ENCODE measurements at regions not wholly inside any gene's neighbourhood (a gene's known extent, or its start where the extent isn't known, plus 50 kb on each side); places are given as distances from the start of the nearest gene placed in this dataset.

DNA sequence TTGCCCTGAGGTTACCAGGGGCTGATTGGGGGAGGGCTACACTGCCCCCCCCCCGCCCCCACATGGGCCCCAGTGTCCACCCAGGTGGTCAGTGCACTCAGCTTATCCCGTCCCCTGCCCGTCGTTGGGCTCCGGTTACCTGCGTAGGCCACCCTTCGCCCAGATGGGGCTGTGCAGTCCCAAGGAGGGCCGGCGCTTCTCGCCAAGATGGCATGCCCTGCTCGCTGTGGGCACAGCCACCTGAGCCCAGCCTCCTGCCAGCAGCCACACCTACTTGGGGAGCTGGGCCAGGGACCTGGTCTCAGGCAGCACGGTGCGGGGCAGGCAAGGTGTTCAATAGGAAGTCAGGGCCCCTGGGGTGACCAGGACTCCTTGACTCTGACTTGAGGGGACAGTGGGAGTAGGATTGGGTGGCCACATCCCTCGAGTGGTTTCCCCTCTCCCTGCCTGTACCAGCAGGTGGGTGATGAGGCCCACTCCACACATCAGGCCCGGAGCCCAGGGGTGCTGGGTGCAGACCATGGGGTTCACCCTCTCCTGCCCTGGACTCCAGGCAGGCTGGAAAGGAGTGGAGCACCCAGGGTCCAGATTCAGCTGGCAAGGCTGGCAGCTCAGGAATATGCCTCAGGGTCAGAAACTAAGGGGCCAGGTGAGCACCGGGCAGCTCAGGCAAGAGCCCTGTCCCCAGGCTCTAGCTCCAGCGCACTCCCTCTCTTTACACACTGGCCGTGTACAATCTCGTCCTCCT is 170.3 kb downstream of the GLI2 start:
- H3F3A ChIP-seq (ENCODE audit: low read depth), result no peaks in the 10 kb centered on the region
- no peak overlapping the region for H3K4me2 ChIP-seq (ENCODE audit: low read depth, low read length, poor library complexity, severe bottlenecking)
- H4K20me1 ChIP-seq (ENCODE audit: insufficient read depth, low read length, poor library complexity, severe bottlenecking), result no peaks in the 10 kb centered on the region
- H3K9ac ChIP-seq (ENCODE audit: low read depth, low read length, poor library complexity, severe bottlenecking), result no peak overlapping the region
- no peak overlapping the region for H3K4me3 ChIP-seq (ENCODE audit: low read length, poor library complexity, severe bottlenecking)
- no peaks in the 10 kb centered on the region for H3K9me2 ChIP-seq (replicated peaks; ENCODE audit: low read depth, low read length)
- no peak for TF ChIP-seq EZH2phosphoT487 (IDR thresholded peaks at IDR 0.05; ENCODE audit: borderline replicate concordance)
- TF ChIP-seq, protein P1, sequence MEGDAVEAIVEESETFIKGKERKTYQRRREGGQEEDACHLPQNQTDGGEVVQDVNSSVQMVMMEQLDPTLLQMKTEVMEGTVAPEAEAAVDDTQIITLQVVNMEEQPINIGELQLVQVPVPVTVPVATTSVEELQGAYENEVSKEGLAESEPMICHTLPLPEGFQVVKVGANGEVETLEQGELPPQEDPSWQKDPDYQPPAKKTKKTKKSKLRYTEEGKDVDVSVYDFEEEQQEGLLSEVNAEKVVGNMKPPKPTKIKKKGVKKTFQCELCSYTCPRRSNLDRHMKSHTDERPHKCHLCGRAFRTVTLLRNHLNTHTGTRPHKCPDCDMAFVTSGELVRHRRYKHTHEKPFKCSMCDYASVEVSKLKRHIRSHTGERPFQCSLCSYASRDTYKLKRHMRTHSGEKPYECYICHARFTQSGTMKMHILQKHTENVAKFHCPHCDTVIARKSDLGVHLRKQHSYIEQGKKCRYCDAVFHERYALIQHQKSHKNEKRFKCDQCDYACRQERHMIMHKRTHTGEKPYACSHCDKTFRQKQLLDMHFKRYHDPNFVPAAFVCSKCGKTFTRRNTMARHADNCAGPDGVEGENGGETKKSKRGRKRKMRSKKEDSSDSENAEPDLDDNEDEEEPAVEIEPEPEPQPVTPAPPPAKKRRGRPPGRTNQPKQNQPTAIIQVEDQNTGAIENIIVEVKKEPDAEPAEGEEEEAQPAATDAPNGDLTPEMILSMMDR (conservative IDR thresholded peaks at IDR 0.05; ENCODE audit: low read length), result no peak
- no peaks in the 10 kb centered on the region for H3K27me3 ChIP-seq (ENCODE audit: insufficient read depth, low read length, poor library complexity, severe bottlenecking)
- no peaks in the 10 kb centered on the region for H3K9me3 ChIP-seq (ENCODE audit: insufficient read depth, low read depth, low read length)
- no peaks in the 10 kb centered on the region for H3K79me2 ChIP-seq (ENCODE audit: insufficient read depth, low read length)
- no peak overlapping the region for H2AFZ ChIP-seq (ENCODE audit: low read length)
- H3K36me3 ChIP-seq (ENCODE audit: insufficient read depth, low read length), result no peaks in the 10 kb centered on the region
- peaks cover 3% of the 10 kb centered on the region for H3K4me1 ChIP-seq (ENCODE audit: insufficient read depth, low read length, poor library complexity, severe bottlenecking)

DNA sequence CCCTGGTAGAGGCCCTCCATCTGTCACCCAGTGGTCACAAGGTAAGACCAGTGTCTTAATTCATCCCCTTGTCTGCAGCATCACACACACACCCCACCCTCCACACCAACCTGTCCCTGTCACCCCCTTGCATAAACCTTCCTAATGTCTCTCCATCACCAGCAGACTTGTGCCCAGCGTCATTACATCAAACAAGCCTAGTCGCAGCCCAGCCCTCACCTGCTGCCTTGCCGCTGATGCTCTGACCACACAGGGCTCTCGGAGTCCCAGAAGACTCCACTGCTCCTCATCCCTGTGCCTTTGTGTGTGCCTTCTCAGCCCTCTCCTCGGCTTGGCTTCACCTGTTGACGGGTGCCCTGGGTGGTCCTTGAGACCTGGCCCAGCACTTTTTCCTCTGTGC is 171.2 kb downstream of the GLI2 start:
- no peaks in the 10 kb centered on the region for H3K9me3 ChIP-seq (ENCODE audit: insufficient read depth, low read depth, low read length)
- no peak overlapping the region for H3K4me3 ChIP-seq (ENCODE audit: low read length, poor library complexity, severe bottlenecking)
- H4K20me1 ChIP-seq (ENCODE audit: insufficient read depth, low read length, poor library complexity, severe bottlenecking), result no peaks in the 10 kb centered on the region
- H3K4me2 ChIP-seq (ENCODE audit: low read depth, low read length, poor library complexity, severe bottlenecking), result no peak overlapping the region
- H3K79me2 ChIP-seq (ENCODE audit: insufficient read depth, low read length), result no peaks in the 10 kb centered on the region
- H3K4me1 ChIP-seq (ENCODE audit: insufficient read depth, low read length, poor library complexity, severe bottlenecking), result peaks cover 3% of the 10 kb centered on the region
- H3F3A ChIP-seq (ENCODE audit: low read depth), result no peaks in the 10 kb centered on the region
- no peaks in the 10 kb centered on the region for H3K9me2 ChIP-seq (replicated peaks; ENCODE audit: low read depth, low read length)
- H3K27me3 ChIP-seq (ENCODE audit: insufficient read depth, low read length, poor library complexity, severe bottlenecking), result no peaks in the 10 kb centered on the region
- no peak for TF ChIP-seq EZH2phosphoT487 (IDR thresholded peaks at IDR 0.05; ENCODE audit: borderline replicate concordance)
- TF ChIP-seq, protein P1 (conservative IDR thresholded peaks at IDR 0.05; ENCODE audit: low read length), result no peak
- H2AFZ ChIP-seq (ENCODE audit: low read length), result no peak overlapping the region
- no peaks in the 10 kb centered on the region for H3K36me3 ChIP-seq (ENCODE audit: insufficient read depth, low read length)
- H3K9ac ChIP-seq (ENCODE audit: low read depth, low read length, poor library complexity, severe bottlenecking), result no peak overlapping the region

GRCh38 chr2:120907822-120908221 is 172.2 kb downstream of the GLI2 start:
- H3K9ac ChIP-seq (ENCODE audit: low read depth, low read length, poor library complexity, severe bottlenecking), result no peak overlapping the region
- no peak overlapping the region for H3K4me3 ChIP-seq (ENCODE audit: low read length, poor library complexity, severe bottlenecking)
- H3K4me2 ChIP-seq (ENCODE audit: low read depth, low read length, poor library complexity, severe bottlenecking), result no peak overlapping the region
- peaks cover 3% of the 10 kb centered on the region for H3K4me1 ChIP-seq (ENCODE audit: insufficient read depth, low read length, poor library complexity, severe bottlenecking)
- H4K20me1 ChIP-seq (ENCODE audit: insufficient read depth, low read length, poor library complexity, severe bottlenecking), result no peaks in the 10 kb centered on the region
- no peak overlapping the region for H2AFZ ChIP-seq (ENCODE audit: low read length)
- no peaks in the 10 kb centered on the region for H3K9me2 ChIP-seq (replicated peaks; ENCODE audit: low read depth, low read length)
- H3K9me3 ChIP-seq (ENCODE audit: insufficient read depth, low read depth, low read length), result no peaks in the 10 kb centered on the region
- no peaks in the 10 kb centered on the region for H3K36me3 ChIP-seq (ENCODE audit: insufficient read depth, low read length)
- no peaks in the 10 kb centered on the region for H3K27me3 ChIP-seq (ENCODE audit: insufficient read depth, low read length, poor library complexity, severe bottlenecking)
- H3K79me2 ChIP-seq (ENCODE audit: insufficient read depth, low read length), result no peaks in the 10 kb centered on the region
- TF ChIP-seq, protein P1 (conservative IDR thresholded peaks at IDR 0.05; ENCODE audit: low read length), result no peak; the same call in 1 of the 2 replicates
- TF ChIP-seq EZH2phosphoT487 (IDR thresholded peaks at IDR 0.05; ENCODE audit: borderline replicate concordance), result no peak
- no peaks in the 10 kb centered on the region for H3F3A ChIP-seq (ENCODE audit: low read depth)
